ENCODE measurements at regions not wholly inside any gene's neighbourhood (a gene's known extent, or its start where the extent isn't known, plus 50 kb on each side); places are given as distances from the start of the nearest gene placed in this dataset.
"Not testable (repeated sequence)": the region's sequence is repeated elsewhere in the genome, so short reads cannot be mapped to it uniquely, and the experiment has no call there.

- DNase-seq (ENCODE audit: low read depth in 3 of 3): no peak
Measured at GRCh38 chr17:70709596-70709995, 540.3 kb downstream of the KCNJ2 start.

- DNase-seq (ENCODE audit: low read depth in 3 of 3): no peak
Measured at GRCh38 chr17:70713694-70714093, 544.4 kb downstream of the KCNJ2 start.

GRCh38 chr17:70716551-70716950 lies 547.2 kb downstream of the KCNJ2 start:
- no peak for DNase-seq (ENCODE audit: low read depth in 3 of 3)

GRCh38 chr17:70717042-70717441 lies 547.7 kb downstream of the KCNJ2 start:
- no peak for DNase-seq (ENCODE audit: low read depth in 3 of 3)

GRCh38 chr17:70736375-70736957 lies 567.1 kb downstream of the KCNJ2 start:
- no peak for DNase-seq (ENCODE audit: low read depth in 3 of 3)

- no peak for DNase-seq (ENCODE audit: low read depth in 3 of 3)
Measured at GRCh38 chr17:70739065-70739464, 569.7 kb downstream of the KCNJ2 start.

- not testable (repeated sequence) for DNase-seq (ENCODE audit: low read depth in 3 of 3)
Measured at GRCh38 chr17:70746574-70746973, 577.2 kb downstream of the KCNJ2 start.

- no peak for DNase-seq (ENCODE audit: low read depth in 3 of 3)
Measured at GRCh38 chr17:70750983-70751382, 581.7 kb downstream of the KCNJ2 start.

- DNase-seq (ENCODE audit: low read depth in 3 of 3): not testable (repeated sequence)
Measured at GRCh38 chr17:70752461-70752860, 583.1 kb downstream of the KCNJ2 start.

GRCh38 chr17:70752966-70753467 lies 583.7 kb downstream of the KCNJ2 start:
- no peak for DNase-seq (ENCODE audit: low read depth in 3 of 3)

GRCh38 chr17:70763018-70763417 lies 593.7 kb downstream of the KCNJ2 start:
- no peak for DNase-seq (ENCODE audit: low read depth in 3 of 3)

- DNase-seq (ENCODE audit: low read depth in 3 of 3): no peak
Measured at GRCh38 chr17:70767102-70767701, 597.9 kb downstream of the KCNJ2 start.

- no peak for DNase-seq (ENCODE audit: low read depth in 3 of 3)
Measured at GRCh38 chr17:70769956-70770355, 600.6 kb downstream of the KCNJ2 start.

- DNase-seq (ENCODE audit: low read depth in 3 of 3): no peak
Measured at GRCh38 chr17:70771804-70772386, 602.6 kb downstream of the KCNJ2 start.

- no peak for DNase-seq (ENCODE audit: low read depth in 3 of 3)
Measured at GRCh38 chr17:70772761-70773160, 603.4 kb downstream of the KCNJ2 start.

- DNase-seq (ENCODE audit: low read depth in 3 of 3): no peak
Measured at GRCh38 chr17:70773258-70773657, 603.9 kb downstream of the KCNJ2 start.

- no peak for DNase-seq (ENCODE audit: low read depth in 3 of 3)
Measured at GRCh38 chr17:70774339-70775117, 605.2 kb downstream of the KCNJ2 start.

GRCh38 chr17:70775679-70776078 lies 606.3 kb downstream of the KCNJ2 start:
- no peak for DNase-seq (ENCODE audit: low read depth in 3 of 3)

GRCh38 chr17:70776441-70776840 lies 607.1 kb downstream of the KCNJ2 start:
- DNase-seq (ENCODE audit: low read depth in 3 of 3): no peak

- DNase-seq (ENCODE audit: low read depth in 3 of 3): no peak
Measured at GRCh38 chr17:70780031-70780430, 610.7 kb downstream of the KCNJ2 start.

- DNase-seq (ENCODE audit: low read depth in 3 of 3): no peak
Measured at GRCh38 chr17:70786081-70786480, 616.7 kb downstream of the KCNJ2 start.

- DNase-seq (ENCODE audit: low read depth in 3 of 3): no peak
Measured at GRCh38 chr17:70787721-70788300, 618.5 kb downstream of the KCNJ2 start.

Data from stimulated activated CD4-positive, alpha-beta T cell treated with anti-CD3 and anti-CD28 coated beads, TNF-alpha, amount 100 ng/mL, for 24 hours (primary cell).